H1 (cell line): ENCODE measurements at regions not wholly inside any gene's neighbourhood (a gene's known extent, or its start where the extent isn't known, plus 50 kb on each side); places are given as distances from the start of the nearest gene placed in this dataset.

Experiments
- CTCF ChIA-PET: fragments of 300-600 bp; sonication (Branson Sonifier 250); formaldehyde crosslinking; loops from one replicate; lab custom pipeline; 2021; ENCODE audit not compliant: partially characterized antibody; lab: Charles Lee
- POLR2A ChIA-PET: fragments of 300-600 bp; sonication (Branson Sonifier 250); formaldehyde crosslinking; loops from one replicate; lab custom pipeline; 2021; ENCODE audit warnings: inconsistent platforms; ENCODE audit not compliant: partially characterized antibody; lab: Charles Lee
- DNase-seq, 2 experiments: peaks; one replicate each; pipeline versions ENCODE4 v3.0.0 to v3.0.0-alpha.2; 2010 to 2022; ENCODE audit warnings: low spot score in 2 of 2, low read depth in 1 of 2, mixed read lengths in 1 of 2
- FAIRE-seq: peaks from 2 replicates; lab custom pipeline; 2011; peaks lifted over from hg19 to GRCh38; lab: Jason Lieb, UNC
- H2AFZ ChIP-seq: 2 replicates; pipeline ENCODE4 v1.8.1; 2012; ENCODE audit warnings: low read length, inconsistent platforms
- H2AK5ac ChIP-seq: 2 replicates; pipeline ENCODE4 v1.6.1; 2013; ENCODE audit warnings: low read depth, low read length
- H2BK120ac ChIP-seq: replicated peaks from 2 replicates; pipeline ENCODE3; 2013; ENCODE audit warnings: low read depth, low read length, inconsistent platforms
- H2BK12ac ChIP-seq: 2 replicates; pipeline ENCODE4 v1.6.1; 2013; ENCODE audit warnings: low read depth, low read length
- H2BK15ac ChIP-seq: 2 replicates; pipeline ENCODE4 v1.6.1; 2013; ENCODE audit warnings: low read length
- H2BK20ac ChIP-seq: 2 replicates; pipeline ENCODE4 v1.6.1; 2013; ENCODE audit warnings: low read length
- H2BK5ac ChIP-seq: 2 replicates; pipeline ENCODE4 v1.6.1; 2013; ENCODE audit warnings: low read depth, low read length
- H3K14ac ChIP-seq: 2 replicates; pipeline ENCODE4 v1.6.1; 2013; ENCODE audit warnings: inconsistent platforms; ENCODE audit not compliant: insufficient read length
- H3K18ac ChIP-seq: 2 replicates; pipeline ENCODE4 v1.6.1; 2013; ENCODE audit warnings: low read length; ENCODE audit errors: extremely low read depth
- H3K23ac ChIP-seq: 2 replicates; pipeline ENCODE4 v1.6.1; 2013; ENCODE audit warnings: inconsistent platforms; ENCODE audit not compliant: insufficient read length
- H3K23me2 ChIP-seq: 2 replicates; pipeline ENCODE4 v1.6.1; 2013; ENCODE audit warnings: low read depth, low read length
- H3K27ac ChIP-seq: 2 replicates; pipeline ENCODE4 v1.6.1; 2011; ENCODE audit warnings: low read depth, low read length, inconsistent platforms
- H3K27me3 ChIP-seq, 4 experiments: replicated peaks in 1 of 4; 1 replicate in 1 of 4; 2 replicates in 3 of 4; pipeline versions ENCODE4 v1.6.1 to v1.8.1; 2011 to 2013; ENCODE audit warnings: low read length in 3 of 4, mild to moderate bottlenecking in 3 of 4, inconsistent platforms in 2 of 4, mixed read lengths in 2 of 4, moderate library complexity in 1 of 4; ENCODE audit not compliant: control insufficient read depth in 3 of 4, insufficient read depth in 3 of 4; ENCODE audit errors: extremely low read depth in 1 of 4
- H3K36me3 ChIP-seq, 4 experiments: 2 replicates each; pipeline versions ENCODE4 v1.6.1 to v1.8.1; 2011 to 2013; ENCODE audit warnings: mild to moderate bottlenecking in 4 of 4, low read length in 3 of 4, moderate library complexity in 2 of 4, control low read depth in 1 of 4, inconsistent platforms in 1 of 4; ENCODE audit not compliant: insufficient read depth in 4 of 4, control insufficient read depth in 2 of 4
- H3K4ac ChIP-seq: replicated peaks from 2 replicates; pipeline ENCODE3; 2013; ENCODE audit warnings: low read length, low read depth, mixed read lengths, inconsistent platforms; ENCODE audit not compliant: insufficient read length
- H3K4me1 ChIP-seq, 4 experiments: replicated peaks in 1 of 4; 1 replicate in 1 of 4; 2 replicates in 3 of 4; pipeline versions ENCODE4 v1.6.1 to v1.8.1; 2011 to 2013; ENCODE audit warnings: low read length in 3 of 4, inconsistent platforms in 2 of 4, mixed read lengths in 1 of 4; ENCODE audit not compliant: insufficient read depth in 4 of 4, control insufficient read depth in 3 of 4
- H3K4me2 ChIP-seq, 2 experiments: 2 replicates each; pipeline versions ENCODE4 v1.6.1 to v1.8.1; 2011 to 2013; ENCODE audit warnings: low read depth in 2 of 2, low read length in 2 of 2, control low read depth in 1 of 2, inconsistent platforms in 1 of 2, mild to moderate bottlenecking in 1 of 2; ENCODE audit not compliant: insufficient read depth in 1 of 2
- H3K4me3 ChIP-seq, 4 experiments: fragments of 200-600, 300-600 bp in 1 of 4; sonication (generic), shearing (Covaris generic), sonication (Bioruptor Twin) in 1 of 4; 2 replicates each; pipeline versions ENCODE4 v1.5.1 to v1.8.1; 2011 to 2016; ENCODE audit warnings: low read length in 4 of 4, low read depth in 3 of 4, control low read depth in 2 of 4, inconsistent platforms in 2 of 4, mild to moderate bottlenecking in 2 of 4, mixed read lengths in 1 of 4, moderate library complexity in 1 of 4; ENCODE audit not compliant: insufficient read depth in 2 of 4; ENCODE audit errors: extremely low read depth in 1 of 4
- H3K56ac ChIP-seq: replicated peaks from 2 replicates; pipeline ENCODE3; 2013; ENCODE audit warnings: low read depth, mild to moderate bottlenecking, mixed read lengths, low read length, inconsistent platforms; ENCODE audit not compliant: insufficient read length
- H3K79me1 ChIP-seq: 2 replicates; pipeline ENCODE4 v1.6.1; 2013; ENCODE audit warnings: low read depth, low read length, control low read depth
- H3K79me2 ChIP-seq, 2 experiments: 2 replicates each; pipeline versions ENCODE4 v1.6.1 to v1.8.1; 2012 to 2013; ENCODE audit warnings: low read length in 2 of 2, mild to moderate bottlenecking in 2 of 2, inconsistent platforms in 1 of 2; ENCODE audit not compliant: insufficient read depth in 2 of 2, control insufficient read depth in 1 of 2
- H3K9ac ChIP-seq, 4 experiments: replicated peaks in 1 of 4; 1 replicate in 1 of 4; 2 replicates in 3 of 4; pipeline versions ENCODE4 v1.6.1 to v1.8.1; 2011 to 2013; ENCODE audit warnings: low read depth in 3 of 4, low read length in 3 of 4, control low read depth in 2 of 4, mild to moderate bottlenecking in 2 of 4, moderate library complexity in 2 of 4, inconsistent platforms in 1 of 4; ENCODE audit errors: extremely low read depth in 1 of 4
- H3K9me3 ChIP-seq, 2 experiments: 2 replicates each; pipeline versions ENCODE4 v1.6.1 to v1.8.1; 2012 to 2013; ENCODE audit warnings: mild to moderate bottlenecking in 2 of 2, moderate library complexity in 2 of 2, control low read depth in 1 of 2, inconsistent platforms in 1 of 2, low read depth in 1 of 2, low read length in 1 of 2, mixed read lengths in 1 of 2; ENCODE audit not compliant: insufficient read depth in 2 of 2
- H4K20me1 ChIP-seq, 2 experiments: replicated peaks in 1 of 2; 2 replicates each; pipeline versions ENCODE3 to v1.8.1; 2011 to 2013; ENCODE audit warnings: inconsistent platforms in 2 of 2, low read length in 2 of 2, mild to moderate bottlenecking in 1 of 2; ENCODE audit not compliant: insufficient read depth in 2 of 2, control insufficient read depth in 1 of 2
- H4K5ac ChIP-seq: 2 replicates; pipeline ENCODE4 v1.6.1; 2013; ENCODE audit warnings: low read length, low read depth, mixed read lengths, inconsistent platforms; ENCODE audit not compliant: insufficient read length
- H4K8ac ChIP-seq: 2 replicates; pipeline ENCODE4 v1.8.0; 2013; ENCODE audit warnings: mild to moderate bottlenecking, moderate library complexity, low read length, inconsistent platforms; ENCODE audit not compliant: insufficient read depth; ENCODE audit errors: extremely low read depth
- H4K91ac ChIP-seq: replicated peaks from 2 replicates; pipeline ENCODE3; 2013; ENCODE audit warnings: low read length, mixed read lengths, inconsistent platforms; ENCODE audit not compliant: insufficient read length
- BCL11A ChIP-seq, 2 experiments: IDR thresholded peaks; one replicate each; pipeline ENCODE4 v1.6.1; 2011; ENCODE audit warnings: low read depth in 2 of 2, low read length in 2 of 2, mild to moderate bottlenecking in 2 of 2
- CHD1 ChIP-seq: IDR thresholded peaks from 2 replicates; pipeline ENCODE4 v1.6.1; 2012; ENCODE audit warnings: low read depth, low read length, improper control_type of control experiment
- CTCF ChIP-seq, 3 experiments: IDR thresholded peaks; 1 replicate in 2 of 3; 2 replicates in 1 of 3; pipeline versions ENCODE4 v1.5.1 to v1.6.1; 2011; ENCODE audit warnings: low read length in 3 of 3, mild to moderate bottlenecking in 3 of 3, inconsistent platforms in 2 of 3, low read depth in 1 of 3, moderate library complexity in 1 of 3; ENCODE audit not compliant: insufficient read depth in 1 of 3; ENCODE audit errors: control extremely low read depth in 1 of 3
- GTF2F1 ChIP-seq: IDR thresholded peaks from 2 replicates; pipeline ENCODE4 v1.6.1; 2012; ENCODE audit warnings: low read depth, low read length, improper control_type of control experiment, borderline replicate concordance
- JUND ChIP-seq: IDR thresholded peaks from 2 replicates; pipeline ENCODE4 v1.6.1; 2011; ENCODE audit warnings: mild to moderate bottlenecking, improper control_type of control experiment, low read length
- KDM1A ChIP-seq: fragments of 200-600, 300-600 bp; sonication (generic); IDR thresholded peaks from 2 replicates; pipeline ENCODE4 v1.7.1; 2016; ENCODE audit warnings: mild to moderate bottlenecking, low read length, borderline replicate concordance
- KDM4A ChIP-seq: IDR thresholded peaks from one replicate; pipeline ENCODE4 v1.7.1; 2012; ENCODE audit warnings: low read depth, mild to moderate bottlenecking, moderate library complexity, low read length, inconsistent platforms; ENCODE audit not compliant: severe bottlenecking
- PHF8 ChIP-seq: fragments of 200-600 bp; sonication (generic); conservative IDR thresholded peaks from 2 replicates; pipeline ENCODE4 v1.7.1; 2012; ENCODE audit warnings: low read depth, mild to moderate bottlenecking, inconsistent platforms, low read length, moderate library complexity
- SP1 ChIP-seq: IDR thresholded peaks from 2 replicates; pipeline ENCODE4 v1.6.1; 2011; ENCODE audit warnings: low read depth, low read length
- WGBS, 2 experiments: shearing (Covaris generic) in 1 of 2; methylation state at CpG; one replicate each; pipeline versions ENCODE4 v1.1.6 to v1.1.7; 2013 to 2015; ENCODE audit warnings: low lambda C conversion rate in 2 of 2, mixed read lengths in 2 of 2, inconsistent platforms in 1 of 2, low coverage in 1 of 2, missing lambda C conversion rate in 1 of 2; ENCODE audit not compliant: insufficient replicate concordance in 2 of 2, insufficient coverage in 1 of 2, insufficient read length in 1 of 2; ENCODE audit errors: extremely low coverage in 1 of 2, missing lambda C conversion rate in 1 of 2; 5-methylcytosine and 5-hydroxymethylcytosine counted together

GRCh38 chr11:115036406-115037180 lies 358.3 kb downstream of the NXPE2 start:
- Histone ChIP-seq H4K5ac (no peak overlapping the region), H3K27me3 (no peaks in the 10 kb centered on the region), H2BK5ac (no peak overlapping the region), H3K23ac (no peak overlapping the region), H3K4ac (no peak overlapping the region), H4K8ac (no peak overlapping the region), H3K79me2 (no peaks in the 10 kb centered on the region), H2BK120ac (no peak overlapping the region), H3K4me2 (no peak overlapping the region), H3K79me1 (no peaks in the 10 kb centered on the region), H2BK15ac (no peak overlapping the region), H3K18ac (no peak overlapping the region), H3K14ac (no peak overlapping the region), H3K36me3 (0 out of 8 replicates have a peak, but pooled peaks cover 0 to 2% (median 0%) of the 10 kb centered on the region in 4 experiments), H4K20me1 (no peaks in the 10 kb centered on the region), H3K23me2 (no peaks in the 10 kb centered on the region), H3K4me3 (no peak overlapping the region), H2BK12ac (no peak overlapping the region), H3K4me1 (no peaks in the 10 kb centered on the region), H3K56ac (no peak overlapping the region), H2AK5ac (no peak overlapping the region), H2AFZ (no peak overlapping the region), H3K9me3 (no peaks in the 10 kb centered on the region), H4K91ac (no peak overlapping the region), H2BK20ac (no peak overlapping the region), H3K27ac (no peak overlapping the region), H3K9ac (no peak overlapping the region)
- DNase-seq (no peak), FAIRE-seq (no peak)
- ChIA-PET POLR2A (no interaction called here), CTCF (no interaction called here)
- WGBS, 2 experiments = 88% methylated on average over 7 of the region's 7 CpGs; no CpG with 5 or more reads in 1 of the 2 experiments
- TF ChIP-seq CTCF (IDR thresholded peaks at IDR 0.05; ENCODE audit: control extremely low read depth in 1 of 3, insufficient read depth in 1 of 3, low read depth in 1 of 3, low read length in 3 of 3) (no peak), KDM1A (no peak), CHD1 (no peak), KDM4A (no peak), JUND (no peak), BCL11A (IDR thresholded peaks at IDR 0.05; ENCODE audit: low read depth in 2 of 2, low read length in 2 of 2) (no peak), PHF8 (no peak), GTF2F1 (no peak), SP1 (no peak)
